ENCODE measurements at regions not wholly inside any gene's neighbourhood (a gene's known extent, or its start where the extent isn't known, plus 50 kb on each side); places are given as distances from the start of the nearest gene placed in this dataset.

DNA sequence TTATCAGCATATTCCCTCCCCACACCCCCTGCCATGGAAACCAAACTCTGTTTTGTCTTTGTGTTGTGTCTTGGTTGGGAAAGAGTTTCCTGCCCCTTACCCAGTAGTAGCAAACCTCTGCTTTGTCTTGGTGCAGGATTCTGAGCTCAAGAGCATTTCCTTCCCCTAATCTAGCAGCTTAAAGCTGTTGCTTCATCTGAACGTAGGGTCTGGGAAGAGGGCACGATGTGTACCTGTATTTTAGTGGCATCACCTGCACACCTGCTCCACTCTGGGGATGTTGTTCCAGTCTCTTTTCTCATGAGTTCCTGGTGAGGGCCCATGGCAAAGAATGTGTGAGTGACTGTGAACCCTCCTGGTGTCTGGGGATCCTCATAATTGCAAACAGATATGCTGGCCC lies 164.7 kb downstream of the SCP2D1 start:
- intact Hi-C loops (cut with DNase I): no loop called here
- Histone ChIP-seq H3K27me3 (no peaks in the 10 kb centered on the region), H3K4me3 (no peak overlapping the region), H3K9me3 (replicated peaks in 1 of 3) (no peaks in the 10 kb centered on the region), H3K27ac (no peak overlapping the region), H3K36me3 (replicated peaks in 1 of 2) (no peaks in the 10 kb centered on the region), H3K4me1 (replicated peaks in 1 of 2) (peaks cover 4 to 5% of the 10 kb centered on the region in 2 donors)
- DNase-seq: no peak
- TF ChIP-seq, protein P1, sequence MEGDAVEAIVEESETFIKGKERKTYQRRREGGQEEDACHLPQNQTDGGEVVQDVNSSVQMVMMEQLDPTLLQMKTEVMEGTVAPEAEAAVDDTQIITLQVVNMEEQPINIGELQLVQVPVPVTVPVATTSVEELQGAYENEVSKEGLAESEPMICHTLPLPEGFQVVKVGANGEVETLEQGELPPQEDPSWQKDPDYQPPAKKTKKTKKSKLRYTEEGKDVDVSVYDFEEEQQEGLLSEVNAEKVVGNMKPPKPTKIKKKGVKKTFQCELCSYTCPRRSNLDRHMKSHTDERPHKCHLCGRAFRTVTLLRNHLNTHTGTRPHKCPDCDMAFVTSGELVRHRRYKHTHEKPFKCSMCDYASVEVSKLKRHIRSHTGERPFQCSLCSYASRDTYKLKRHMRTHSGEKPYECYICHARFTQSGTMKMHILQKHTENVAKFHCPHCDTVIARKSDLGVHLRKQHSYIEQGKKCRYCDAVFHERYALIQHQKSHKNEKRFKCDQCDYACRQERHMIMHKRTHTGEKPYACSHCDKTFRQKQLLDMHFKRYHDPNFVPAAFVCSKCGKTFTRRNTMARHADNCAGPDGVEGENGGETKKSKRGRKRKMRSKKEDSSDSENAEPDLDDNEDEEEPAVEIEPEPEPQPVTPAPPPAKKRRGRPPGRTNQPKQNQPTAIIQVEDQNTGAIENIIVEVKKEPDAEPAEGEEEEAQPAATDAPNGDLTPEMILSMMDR (IDR thresholded peaks at IDR 0.05): no peak
- no peak for TF ChIP-seq POLR2A (IDR thresholded peaks at IDR 0.05)
- 55 to 73% (median 70%) methylated on average over 2 of the region's 2 CpGs for WGBS, 4 donors

DNA sequence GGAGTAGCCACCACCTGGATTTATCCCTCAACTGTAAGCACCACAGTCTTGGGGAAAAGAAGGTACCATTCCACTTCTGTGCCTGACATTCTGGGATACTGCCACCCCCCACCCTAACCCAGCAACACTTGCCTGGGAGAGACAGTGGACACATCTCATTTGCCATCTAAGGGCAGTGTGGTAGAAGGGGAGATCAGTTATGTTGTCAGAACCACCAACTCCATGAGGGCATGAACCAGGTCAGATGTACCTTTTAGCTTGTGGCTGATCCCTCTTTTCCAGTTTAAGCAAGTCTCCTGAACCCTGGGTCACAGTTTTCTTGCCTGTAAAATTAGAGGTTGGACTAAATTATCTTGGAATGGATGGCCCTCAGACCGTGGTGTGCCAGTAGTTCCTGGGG lies 165.5 kb downstream of the SCP2D1 start:
- Histone ChIP-seq H3K27ac (no peak overlapping the region), H3K36me3 (replicated peaks in 1 of 2) (no peaks in the 10 kb centered on the region), H3K4me3 (no peak overlapping the region), H3K4me1 (replicated peaks in 1 of 2) (no peaks in the 10 kb centered on the region), H3K9me3 (replicated peaks in 1 of 3) (no peaks in the 10 kb centered on the region), H3K27me3 (no peaks in the 10 kb centered on the region)
- TF ChIP-seq, protein P1 (IDR thresholded peaks at IDR 0.05): no peak
- TF ChIP-seq POLR2A (IDR thresholded peaks at IDR 0.05): no peak
- intact Hi-C loops (cut with DNase I): no loop called here
- no peak for DNase-seq
- 55 to 80% (median 77%) methylated on average over 1 of the region's 1 CpG for WGBS, 4 donors

DNA sequence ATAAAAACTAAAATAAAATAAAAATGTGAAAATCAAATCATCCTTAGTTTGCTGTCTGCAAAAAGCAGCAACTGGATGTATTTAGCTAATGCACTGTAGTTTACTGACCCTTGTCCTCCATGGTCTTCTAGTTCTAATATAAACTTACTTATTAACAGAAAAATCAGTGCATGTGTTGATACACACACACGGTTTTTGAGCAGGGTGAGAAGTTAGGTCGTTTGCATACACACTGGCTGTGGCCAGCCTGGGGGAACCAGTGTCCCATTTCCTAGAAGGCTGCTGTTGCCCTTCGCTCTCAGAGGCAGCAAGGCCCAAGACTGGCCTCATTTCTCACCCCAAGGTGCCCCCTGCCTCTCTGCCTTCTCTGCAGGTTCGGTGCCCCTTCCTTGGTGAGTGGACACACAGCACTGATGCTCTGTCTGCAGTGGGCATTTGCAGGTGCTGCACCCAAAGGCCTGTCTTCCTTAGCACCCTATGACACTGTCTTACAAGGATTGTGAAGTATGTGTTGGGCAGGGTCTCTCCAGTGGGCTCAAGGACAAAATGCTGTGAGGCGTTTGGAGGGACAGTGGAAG lies 168.5 kb downstream of the SCP2D1 start:
- Histone ChIP-seq H3K36me3 (replicated peaks in 1 of 2) (no peaks in the 10 kb centered on the region), H3K27ac (no peak overlapping the region), H3K9me3 (replicated peaks in 1 of 3) (no peaks in the 10 kb centered on the region), H3K27me3 (no peaks in the 10 kb centered on the region), H3K4me1 (replicated peaks in 1 of 2) (peaks cover 0 to 7% of the 10 kb centered on the region in 2 donors), H3K4me3 (no peak overlapping the region)
- no peak for TF ChIP-seq POLR2A (IDR thresholded peaks at IDR 0.05)
- TF ChIP-seq, protein P1 (IDR thresholded peaks at IDR 0.05): no peak
- DNase-seq: no peak
- WGBS, 4 donors: 70 to 84% (median 74%) methylated on average over 4 to 5 of the region's 5 CpGs
- intact Hi-C loops (cut with DNase I): no loop called here

DNA sequence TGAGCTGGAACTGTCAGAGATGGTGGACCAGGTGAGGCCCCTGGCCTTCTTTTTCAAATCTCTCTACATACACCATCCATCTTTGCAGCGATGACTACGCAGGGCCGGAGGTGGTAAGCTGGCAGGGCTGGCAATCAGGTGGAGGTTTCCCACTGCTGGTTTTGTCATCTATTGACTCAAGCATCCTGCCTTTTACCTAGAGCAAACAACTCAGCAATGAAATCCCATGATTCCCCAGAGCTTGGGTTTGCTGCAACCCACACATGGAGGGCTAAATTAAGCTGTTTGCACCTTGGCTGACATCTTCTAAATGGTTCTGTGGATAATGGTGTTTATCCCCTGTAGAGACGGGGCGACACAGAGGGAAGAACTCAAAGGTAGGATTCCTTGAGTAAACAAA lies 170.2 kb downstream of the SCP2D1 start:
- TF ChIP-seq POLR2A (IDR thresholded peaks at IDR 0.05): no peak
- TF ChIP-seq, protein P1 (IDR thresholded peaks at IDR 0.05): no peak
- H3K4me3 ChIP-seq: no peak overlapping the region
- H3K36me3 ChIP-seq (replicated peaks in 1 of 2): no peaks in the 10 kb centered on the region
- 83 to 93% (median 89%) methylated on average over 5 of the region's 5 CpGs for WGBS, 4 donors
- no peak overlapping the region for H3K27ac ChIP-seq
- H3K27me3 ChIP-seq: no peaks in the 10 kb centered on the region
- no peaks in the 10 kb centered on the region for H3K9me3 ChIP-seq (replicated peaks in 1 of 3)
- DNase-seq: no peak
- intact Hi-C loops (cut with DNase I): no loop called here
- H3K4me1 ChIP-seq (replicated peaks in 1 of 2): peaks cover 0 to 7% of the 10 kb centered on the region in 2 donors

Measured in adrenal gland (tissue), 9 donors.